Posterior vena cava (tissue), 2 donors: ENCODE measurements at regions not wholly inside any gene's neighbourhood (a gene's known extent, or its start where the extent isn't known, plus 50 kb on each side); places are given as distances from the start of the nearest gene placed in this dataset.

ENCODE experiments used
- DNase-seq: peaks from one replicate; pipeline ENCODE4 v3.0.0-alpha.2; 2020; ENCODE audit warnings: low spot score
- intact Hi-C, 2 donors: fragments of 100-400 bp; cut with DNase I; formaldehyde crosslinking; loops; one replicate each; pipeline versions ENCODE4 v1.14.1 to v1.14.2; 2022 to 2023
- donor health status: DM: yes; HTN: yes; CAD: no.
- donor health status: DM: yes; HTN: yes; CAD: no.

GRCh38 chr4:126216611-126217010, 901.9 kb downstream of the FAT4 start:
- intact Hi-C loops, result no loop called here
- no peak for DNase-seq

- intact Hi-C loops, result no loop called here
- DNase-seq, result no peak
These were observed 906.5 kb downstream of the FAT4 start for GRCh38 chr4:126221282-126221681.

- intact Hi-C loops, result no loop called here
These were observed 907.1 kb downstream of the FAT4 start for GRCh38 chr4:126221717-126222340.

DNA sequence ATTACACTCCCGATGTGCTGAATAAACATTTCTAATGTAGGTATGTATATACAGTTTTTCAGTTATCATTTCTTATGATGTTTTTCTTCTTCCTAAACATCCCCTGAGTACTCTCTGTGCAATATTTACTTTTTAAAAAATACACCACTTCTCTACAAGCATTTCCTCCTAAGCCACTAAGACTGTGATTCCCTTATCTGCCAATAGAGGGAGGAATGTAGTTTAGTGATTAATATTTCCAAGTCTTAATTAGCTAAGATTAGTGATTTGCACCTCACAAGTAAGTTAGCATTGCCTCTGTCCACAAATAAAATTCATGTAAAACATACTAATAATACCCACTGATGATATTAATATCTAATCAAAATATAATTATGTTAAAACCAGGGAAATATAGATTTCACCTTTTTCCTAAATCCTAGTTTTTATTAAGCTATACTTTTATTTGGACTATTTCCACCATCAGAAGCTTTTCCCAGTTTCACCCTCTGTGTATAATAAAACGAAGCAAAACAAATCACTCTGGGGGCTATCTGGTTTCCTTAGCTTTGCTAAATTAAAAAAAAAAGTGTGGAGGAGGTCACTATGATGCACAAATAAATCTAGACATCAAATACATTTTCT, 909.1 kb downstream of the FAT4 start:
- intact Hi-C loops, result no loop called here
- DNase-seq, result no peak

More at GRCh38 chr4:126221717-126222340, 907.1 kb downstream of the FAT4 start:
- DNase-seq, result no peak

DNA sequence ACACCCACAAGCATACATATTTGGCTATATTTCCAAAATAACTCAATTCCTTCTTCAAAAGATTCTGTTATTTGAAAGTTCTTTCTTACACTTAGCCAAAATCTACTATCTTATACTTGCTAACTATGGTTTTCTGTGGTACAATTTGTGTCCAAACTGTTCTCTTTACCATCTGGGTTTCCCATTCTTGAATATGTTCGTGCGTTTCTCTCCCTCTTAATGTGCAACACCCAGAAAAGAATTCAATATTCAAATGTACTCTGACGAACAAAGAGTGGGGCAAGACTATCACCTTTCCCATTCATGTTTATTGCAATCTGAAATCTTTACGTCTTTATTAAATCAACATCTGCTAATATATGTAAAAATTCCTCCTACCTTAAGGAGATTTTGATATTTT, 912.7 kb downstream of the FAT4 start:
- DNase-seq, result no peak
- intact Hi-C loops, result no loop called here

- intact Hi-C loops, result no loop called here
- DNase-seq, result no peak
These were observed 915.5 kb downstream of the FAT4 start for GRCh38 chr4:126230269-126230668.

DNA sequence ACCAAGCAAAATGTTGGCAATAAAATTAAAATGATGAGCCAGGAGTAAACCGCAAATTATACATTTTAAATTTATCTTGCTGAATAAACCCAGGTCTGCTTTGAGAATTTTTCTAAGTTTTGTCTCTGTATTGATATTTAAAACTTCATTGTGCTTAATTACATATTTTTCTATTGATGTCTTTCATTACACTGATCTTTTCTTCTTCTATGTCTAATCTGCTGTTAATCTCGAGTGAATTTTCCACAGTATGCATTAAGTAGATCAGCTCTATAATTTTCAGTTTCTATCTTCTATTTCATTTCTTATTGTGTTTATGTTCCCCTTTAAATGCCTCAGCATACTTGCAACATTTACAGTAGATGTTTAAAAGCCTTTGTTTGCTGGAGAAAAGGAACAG, 918.7 kb downstream of the FAT4 start:
- intact Hi-C loops, result no loop called here
- no peak for DNase-seq

DNA sequence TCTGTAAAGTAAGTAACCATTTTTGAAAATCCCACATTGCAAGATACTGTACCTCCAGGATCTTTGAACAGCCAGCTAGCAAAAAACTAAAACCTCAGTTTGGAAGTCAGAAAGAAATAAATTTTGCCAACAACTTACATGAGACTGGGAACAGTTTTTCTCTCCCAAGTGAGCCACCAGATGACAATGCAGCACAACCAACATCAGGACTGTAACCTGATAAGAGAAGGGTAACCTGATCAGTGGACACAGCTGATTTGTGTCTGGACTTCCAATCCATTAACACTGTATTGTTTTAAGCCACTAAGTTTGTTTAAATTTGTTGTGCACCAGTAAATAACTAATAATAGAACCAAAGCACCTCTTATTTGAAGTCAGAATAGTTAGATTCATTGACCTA, 923.3 kb downstream of the FAT4 start:
- intact Hi-C loops, result no loop called here
- DNase-seq, result no peak

DNA sequence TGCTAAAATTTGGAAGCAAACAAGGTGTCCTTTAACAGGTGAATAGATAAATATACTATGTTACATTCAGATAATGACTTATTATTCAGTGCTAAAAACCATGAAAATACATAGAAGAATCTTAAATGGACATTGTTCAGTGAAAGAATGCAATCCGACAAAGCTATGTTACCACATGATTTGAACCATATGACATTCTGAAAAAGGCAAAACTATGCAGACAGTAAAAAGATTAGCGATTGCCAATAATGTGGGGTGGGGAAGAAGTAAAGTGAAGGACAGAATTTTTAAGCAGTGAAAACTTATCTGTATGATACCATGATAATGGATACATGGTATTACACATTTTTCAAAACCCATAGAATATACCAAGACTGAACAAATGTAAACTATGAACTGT, 926.9 kb downstream of the FAT4 start:
- intact Hi-C loops, result no loop called here
- no peak for DNase-seq

DNA sequence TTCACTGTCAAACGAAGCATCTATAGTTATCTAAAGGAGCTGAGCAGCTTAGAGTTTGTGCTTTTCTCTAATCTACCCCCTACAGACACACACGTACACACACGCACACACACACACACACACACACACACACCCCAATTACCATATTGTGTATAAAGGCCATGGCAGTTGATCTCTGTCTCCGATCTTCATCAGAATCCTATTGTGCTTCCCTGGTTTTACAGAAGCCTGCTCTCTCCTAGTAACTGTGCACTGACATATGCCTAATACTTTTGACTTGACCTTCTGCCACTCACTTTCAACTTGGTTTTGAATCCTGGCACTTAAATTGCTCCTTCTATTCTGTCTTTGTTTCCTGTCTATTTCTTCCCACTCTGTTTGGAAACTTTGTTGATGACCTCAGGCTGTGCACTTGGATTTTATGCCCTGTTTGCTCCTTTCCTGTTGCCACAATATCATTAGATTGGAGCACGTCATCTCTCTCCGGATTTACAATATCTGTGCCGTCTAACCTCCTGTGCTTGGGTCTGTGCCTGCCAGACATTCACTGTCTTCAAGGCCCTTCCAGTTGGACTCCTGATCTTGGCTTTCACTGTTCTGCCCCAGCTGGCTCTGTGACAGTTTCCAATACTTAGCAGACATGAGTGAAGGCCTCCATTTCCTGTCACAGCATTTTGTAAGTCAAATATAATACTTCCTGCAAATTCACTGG, 928.1 kb downstream of the FAT4 start:
- intact Hi-C loops, result no loop called here

DNA sequence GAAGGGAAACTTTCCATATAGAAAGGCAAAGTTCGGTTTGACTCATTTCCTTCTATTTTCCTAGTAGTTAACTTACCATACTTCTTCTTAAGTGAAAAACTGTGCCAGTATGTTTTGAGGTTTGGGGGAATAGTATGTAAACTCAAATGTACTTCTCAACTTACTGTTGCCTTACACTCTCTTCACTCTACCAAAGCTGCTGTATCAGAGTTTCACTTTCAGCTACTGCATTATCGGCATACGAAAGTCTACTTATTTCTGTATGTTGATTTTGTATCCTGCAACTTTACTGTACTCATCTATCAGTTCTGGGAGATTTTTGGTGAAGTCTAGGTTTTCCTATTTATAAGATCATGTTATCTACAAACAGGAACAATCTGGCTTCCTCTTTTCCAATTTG, 932.7 kb downstream of the FAT4 start:
- no peak for DNase-seq
- intact Hi-C loops, result no loop called here

More for the DNA sequence above, 928.1 kb downstream of the FAT4 start:
- DNase-seq, result no peak

- DNase-seq, result no peak
- intact Hi-C loops, result no loop called here
These were observed 935.3 kb downstream of the FAT4 start for GRCh38 chr4:126250006-126250405.

GRCh38 chr4:126251169-126251568, 936.4 kb downstream of the FAT4 start:
- intact Hi-C loops, result no loop called here
- no peak for DNase-seq

- intact Hi-C loops, result no loop called here
These were observed 947.9 kb downstream of the FAT4 start for GRCh38 chr4:126262665-126263064.

GRCh38 chr4:126264839-126265238, 950.1 kb downstream of the FAT4 start:
- no peak for DNase-seq
- intact Hi-C loops, result no loop called here

More at GRCh38 chr4:126262665-126263064, 947.9 kb downstream of the FAT4 start:
- no peak for DNase-seq

GRCh38 chr4:126265888-126266287, 951.1 kb downstream of the FAT4 start:
- intact Hi-C loops, result no loop called here
- no peak for DNase-seq

- intact Hi-C loops, result no loop called here
- no peak for DNase-seq
These were observed 952.9 kb downstream of the FAT4 start for GRCh38 chr4:126267689-126268088.

DNA sequence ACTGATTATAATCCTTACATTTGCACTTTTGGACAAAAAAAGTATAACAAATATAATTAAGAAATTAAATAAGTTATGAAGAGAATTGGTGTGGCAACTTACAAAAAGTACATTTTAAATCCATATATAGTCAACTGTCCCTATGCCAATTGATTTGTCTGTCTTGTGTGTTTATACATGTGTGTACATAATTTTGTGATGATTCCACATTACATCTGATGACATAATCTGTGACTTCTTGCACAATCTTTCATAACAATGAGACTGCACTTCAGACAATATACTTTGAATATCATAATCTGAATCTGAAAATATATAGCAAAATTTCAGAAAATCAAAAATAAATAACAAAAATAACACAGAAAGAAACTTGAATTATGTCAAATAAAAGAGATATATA, 953.4 kb downstream of the FAT4 start:
- DNase-seq, result no peak
- intact Hi-C loops, result no loop called here

- intact Hi-C loops, result no loop called here
- DNase-seq, result no peak
These were observed 954.4 kb downstream of the FAT4 start for GRCh38 chr4:126269106-126269505.

DNA sequence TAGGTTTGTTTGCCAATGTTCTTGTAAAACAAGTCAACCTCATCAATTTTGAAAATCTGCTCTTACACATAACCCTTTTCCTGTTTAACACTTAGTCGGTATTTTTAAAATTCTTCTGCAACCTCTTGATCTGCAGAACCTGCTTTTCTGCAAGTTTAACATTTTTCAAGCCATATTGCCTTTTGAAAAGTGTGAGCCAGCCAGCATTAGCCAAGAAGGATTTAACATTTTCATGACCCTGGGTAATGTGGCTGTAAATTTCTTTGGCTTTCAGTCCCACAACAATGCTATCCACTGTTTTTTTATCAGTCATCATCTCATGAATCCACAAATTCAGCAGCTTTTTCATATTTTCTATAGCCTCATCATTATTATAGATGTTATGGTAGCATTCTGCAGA, 956.5 kb downstream of the FAT4 start:
- DNase-seq, result no peak
- intact Hi-C loops, result loop anchor here in 1 of 2 donors (5.0 kb wide), 1 partner anchor 784 kb away; no protein-coding TSS in a partner anchor

- intact Hi-C loops, result loop anchor here in 1 of 2 donors (5.0 kb wide), 1 partner anchor 786 kb away; no protein-coding TSS in a partner anchor
- no peak for DNase-seq
These were observed 959.0 kb downstream of the FAT4 start for GRCh38 chr4:126273746-126274145.
